Spleen (tissue), 11 donors: ENCODE measurements at regions not wholly inside any gene's neighbourhood (a gene's known extent, or its start where the extent isn't known, plus 50 kb on each side); places are given as distances from the start of the nearest gene placed in this dataset.

ENCODE experiments used
- DNase-seq: peaks from one replicate; pipeline ENCODE4 v3.0.0-alpha.2; 2020
- H3K27ac ChIP-seq, 8 donors: fragments of 200-600 bp; sonication (generic) in 7 of 8; 1 replicate in 4 of 8; 2 replicates in 4 of 8; pipeline versions ENCODE4 v1.5.0 to v1.8.0; 2016 to 2021; ENCODE audit warnings: inconsistent platforms in 4 of 8, mild to moderate bottlenecking in 4 of 8, moderate library complexity in 1 of 8
- H3K27me3 ChIP-seq, 7 donors: fragments of 200-600 bp; sonication (generic) in 6 of 7; replicated peaks in 1 of 7; 1 replicate in 4 of 7; 2 replicates in 3 of 7; pipeline versions ENCODE4 v1.5.0 to v1.8.0; 2016 to 2021; ENCODE audit warnings: inconsistent platforms in 3 of 7, mild to moderate bottlenecking in 1 of 7
- H3K36me3 ChIP-seq, 6 donors: fragments of 200-600 bp; sonication (generic) in 5 of 6; 1 replicate in 4 of 6; 2 replicates in 2 of 6; pipeline versions ENCODE4 v1.5.0 to v1.8.0; 2016 to 2021; ENCODE audit warnings: inconsistent platforms in 2 of 6
- H3K4me1 ChIP-seq, 6 donors: fragments of 200-600 bp; sonication (generic) in 5 of 6; 1 replicate in 3 of 6; 2 replicates in 3 of 6; pipeline versions ENCODE4 v1.5.0 to v1.8.0; 2016 to 2021; ENCODE audit warnings: inconsistent platforms in 3 of 6
- H3K4me3 ChIP-seq, 8 donors: fragments of 200-600 bp; sonication (generic) in 7 of 8; 1 replicate in 4 of 8; 2 replicates in 4 of 8; pipeline versions ENCODE4 v1.5.0 to v1.8.0; 2016 to 2021; ENCODE audit warnings: inconsistent platforms in 4 of 8, mild to moderate bottlenecking in 4 of 8, moderate library complexity in 2 of 8
- H3K9me3 ChIP-seq, 8 donors: fragments of 200-600 bp; sonication (generic) in 7 of 8; 1 replicate in 4 of 8; 2 replicates in 4 of 8; pipeline versions ENCODE4 v1.5.0 to v1.8.0; 2016 to 2021; ENCODE audit warnings: inconsistent platforms in 4 of 8
- POLR2A ChIP-seq, 3 donors: fragments of 450-650 bp; IDR thresholded peaks; one replicate each; pipeline ENCODE4 v1.5.1; 2017; ENCODE audit warnings: antibody characterized with exemption in 3 of 3, mild to moderate bottlenecking in 1 of 3
- POLR2AphosphoS5 ChIP-seq, 3 donors: sonication (generic); formaldehyde crosslinking; IDR thresholded peaks; one replicate each; pipeline ENCODE4 v1.5.1; 2017; ENCODE audit warnings: antibody characterized with exemption in 3 of 3
- WGBS, 5 donors: extraction: QIAGEN DNeasy Blood & Tissue Kit in 3 of 5; methylation state at CpG; one replicate each; pipeline versions ENCODE4 v1.1.5 to v1.1.7; 2013 to 2018; 5-methylcytosine and 5-hydroxymethylcytosine counted together
- intact Hi-C: fragments of 100-400 bp; cut with DNase I; formaldehyde crosslinking; loops from one replicate; pipeline ENCODE4 v1.15.0; 2023; ENCODE audit warnings: low total_unique reads
- TF ChIP-seq, protein P1 (sequence below), 11 experiments: fragments of 200-600 bp in 7 of 11; fragments of 450-650 bp in 4 of 11; sonication (generic) in 4 of 11; IDR thresholded peaks in 8 of 11; conservative IDR thresholded peaks in 3 of 11; 1 replicate in 7 of 11; 2 replicates in 4 of 11; pipeline versions ENCODE4 v1.4.0 to v1.8.0; 2016 to 2021; ENCODE audit warnings: antibody characterized with exemption in 11 of 11, inconsistent platforms in 4 of 11, mild to moderate bottlenecking in 1 of 11
- donor health status: healthy with polysubstance abuse.
- donor health status: DM: no; HTN: no; CAD: no; lungs with moderate emphysema.
- donor health status: DM: no; HTN: no; CAD: no.
- donor health status: Bipolar disorder and iron deficiency.
- donor health status: healthy.
- donor health status: DM: no; HTN: no; CAD: no.
- donor health status: DM: yes; HTN: yes; CAD: no.

DNA sequence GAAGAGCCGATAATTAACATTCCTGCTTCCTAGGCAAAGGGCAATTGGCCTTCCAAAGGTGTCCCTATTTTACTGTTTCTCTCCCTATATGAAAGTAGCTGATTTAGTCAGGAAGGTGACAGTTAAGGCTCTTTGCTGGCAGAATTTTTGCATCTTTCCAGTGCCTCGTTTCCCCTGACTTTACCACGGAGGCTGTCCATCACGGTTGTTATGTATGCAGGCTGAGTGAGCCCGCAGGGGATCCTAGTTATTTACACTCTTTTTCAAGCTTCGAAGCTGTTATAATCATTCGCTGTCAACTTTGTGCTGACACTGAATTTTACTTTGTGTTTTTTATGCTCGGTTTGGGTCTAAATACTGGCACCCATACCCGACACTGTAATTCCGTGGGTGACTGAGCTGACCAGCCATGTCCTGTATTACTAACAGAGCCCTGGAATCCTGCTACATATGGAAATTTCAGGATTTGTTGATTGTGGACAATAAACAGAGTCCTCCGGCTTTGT lies 713.8 kb upstream of the FANCL start:
- TF ChIP-seq, protein P1, sequence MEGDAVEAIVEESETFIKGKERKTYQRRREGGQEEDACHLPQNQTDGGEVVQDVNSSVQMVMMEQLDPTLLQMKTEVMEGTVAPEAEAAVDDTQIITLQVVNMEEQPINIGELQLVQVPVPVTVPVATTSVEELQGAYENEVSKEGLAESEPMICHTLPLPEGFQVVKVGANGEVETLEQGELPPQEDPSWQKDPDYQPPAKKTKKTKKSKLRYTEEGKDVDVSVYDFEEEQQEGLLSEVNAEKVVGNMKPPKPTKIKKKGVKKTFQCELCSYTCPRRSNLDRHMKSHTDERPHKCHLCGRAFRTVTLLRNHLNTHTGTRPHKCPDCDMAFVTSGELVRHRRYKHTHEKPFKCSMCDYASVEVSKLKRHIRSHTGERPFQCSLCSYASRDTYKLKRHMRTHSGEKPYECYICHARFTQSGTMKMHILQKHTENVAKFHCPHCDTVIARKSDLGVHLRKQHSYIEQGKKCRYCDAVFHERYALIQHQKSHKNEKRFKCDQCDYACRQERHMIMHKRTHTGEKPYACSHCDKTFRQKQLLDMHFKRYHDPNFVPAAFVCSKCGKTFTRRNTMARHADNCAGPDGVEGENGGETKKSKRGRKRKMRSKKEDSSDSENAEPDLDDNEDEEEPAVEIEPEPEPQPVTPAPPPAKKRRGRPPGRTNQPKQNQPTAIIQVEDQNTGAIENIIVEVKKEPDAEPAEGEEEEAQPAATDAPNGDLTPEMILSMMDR (IDR thresholded peaks at IDR 0.05 in 8 of 11, conservative IDR thresholded peaks at IDR 0.05 in 3 of 11): no peak
- no peaks in the 10 kb centered on the region for H3K27me3 ChIP-seq
- no peaks in the 10 kb centered on the region for H3K4me1 ChIP-seq
- no peak for DNase-seq
- 72 to 82% (median 78%) methylated on average over 11 of the region's 11 CpGs for WGBS, 5 donors
- no peaks in the 10 kb centered on the region for H3K36me3 ChIP-seq
- H3K4me3 ChIP-seq: no peak overlapping the region
- no peaks in the 10 kb centered on the region for H3K9me3 ChIP-seq
- intact Hi-C loops: no loop called here
- no peak overlapping the region for H3K27ac ChIP-seq

GRCh38 chr2:58951722-58952121 lies 710.6 kb upstream of the FANCL start:
- Histone ChIP-seq H3K4me3 (no peak overlapping the region), H3K27me3 (no peaks in the 10 kb centered on the region), H3K9me3 (no peaks in the 10 kb centered on the region), H3K27ac (no peak overlapping the region), H3K4me1 (no peaks in the 10 kb centered on the region), H3K36me3 (no peaks in the 10 kb centered on the region)
- DNase-seq: no peak
- 74 to 91% (median 81%) methylated on average over 3 of the region's 3 CpGs for WGBS, 5 donors
- no peak for TF ChIP-seq POLR2A (IDR thresholded peaks at IDR 0.05)
- TF ChIP-seq POLR2AphosphoS5 (IDR thresholded peaks at IDR 0.05): no peak
- TF ChIP-seq, protein P1 (IDR thresholded peaks at IDR 0.05 in 8 of 11, conservative IDR thresholded peaks at IDR 0.05 in 3 of 11): no peak
- intact Hi-C loops: no loop called here

DNA sequence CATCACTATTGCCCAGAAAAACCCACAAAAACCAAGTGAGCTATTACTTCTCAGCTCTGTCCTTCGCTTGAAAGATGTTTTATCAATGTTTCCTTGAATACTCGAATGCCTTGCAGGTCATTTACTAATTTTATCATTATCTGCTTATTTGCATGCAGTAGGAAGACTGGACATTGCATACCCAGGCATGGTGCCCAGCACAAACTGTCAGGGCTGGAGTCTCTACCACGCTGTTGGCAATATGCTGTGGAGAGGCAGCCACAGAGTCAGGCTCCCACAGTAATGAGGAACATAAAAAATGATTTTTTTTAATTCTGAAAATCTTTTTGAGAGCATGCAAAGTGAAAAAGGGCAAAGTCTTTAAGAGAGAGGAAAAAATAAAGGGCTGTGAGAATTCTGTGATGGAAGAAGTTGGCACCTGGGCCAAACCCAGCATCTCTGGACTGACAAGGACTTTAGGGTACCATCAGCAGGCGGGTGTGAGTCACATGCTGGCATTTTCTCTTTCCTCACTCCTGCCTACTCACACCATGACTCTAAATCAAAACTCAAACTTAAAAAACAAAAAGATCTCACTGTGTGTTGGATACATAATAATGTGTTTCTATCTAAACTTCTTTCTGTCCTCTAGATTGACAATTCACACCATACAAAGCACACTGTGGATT lies 709.8 kb upstream of the FANCL start:
- Histone ChIP-seq H3K27me3 (no peaks in the 10 kb centered on the region), H3K27ac (no peak overlapping the region), H3K4me1 (no peaks in the 10 kb centered on the region), H3K9me3 (no peaks in the 10 kb centered on the region), H3K4me3 (no peak overlapping the region), H3K36me3 (no peaks in the 10 kb centered on the region)
- intact Hi-C loops: no loop called here
- 70 to 82% (median 78%) methylated on average over 4 of the region's 4 CpGs for WGBS, 5 donors
- TF ChIP-seq POLR2A (IDR thresholded peaks at IDR 0.05): no peak
- TF ChIP-seq, protein P1 (IDR thresholded peaks at IDR 0.05 in 8 of 11, conservative IDR thresholded peaks at IDR 0.05 in 3 of 11): no peak
- no peak for TF ChIP-seq POLR2AphosphoS5 (IDR thresholded peaks at IDR 0.05)
- DNase-seq: no peak

- Histone ChIP-seq H3K27ac (no peak overlapping the region), H3K9me3 (peaks cover 0 to 27% (median 14%) of the 10 kb centered on the region in 8 donors), H3K36me3 (no peaks in the 10 kb centered on the region), H3K4me1 (no peaks in the 10 kb centered on the region), H3K27me3 (no peaks in the 10 kb centered on the region), H3K4me3 (no peak overlapping the region)
- TF ChIP-seq POLR2A (IDR thresholded peaks at IDR 0.05): no peak
- TF ChIP-seq POLR2AphosphoS5 (IDR thresholded peaks at IDR 0.05): no peak
- TF ChIP-seq, protein P1 (IDR thresholded peaks at IDR 0.05 in 8 of 11, conservative IDR thresholded peaks at IDR 0.05 in 3 of 11): no peak
- no peak for DNase-seq
- intact Hi-C loops: no loop called here
These were observed 698.3 kb upstream of the FANCL start for GRCh38 chr2:58939388-58939787.
